Effector CD8-positive, alpha-beta T cell (primary cell): ENCODE measurements at regions not wholly inside any gene's neighbourhood (a gene's known extent, or its start where the extent isn't known, plus 50 kb on each side); places are given as distances from the start of the nearest gene placed in this dataset.
"Not testable (repeated sequence)": the region's sequence is repeated elsewhere in the genome, so short reads cannot be mapped to it uniquely, and the experiment has no call there.

ENCODE experiments used
- DNase-seq: peaks from one replicate; lab custom pipeline; 2025; lab: John Stamatoyannopoulos, UW

GRCh38 chr2:180927030-180927686 lies 53.2 kb upstream of the UBE2E3 start:
- DNase-seq, result no peak

GRCh38 chr2:180925700-180926099 lies 54.7 kb upstream of the UBE2E3 start:
- no peak for DNase-seq

DNA sequence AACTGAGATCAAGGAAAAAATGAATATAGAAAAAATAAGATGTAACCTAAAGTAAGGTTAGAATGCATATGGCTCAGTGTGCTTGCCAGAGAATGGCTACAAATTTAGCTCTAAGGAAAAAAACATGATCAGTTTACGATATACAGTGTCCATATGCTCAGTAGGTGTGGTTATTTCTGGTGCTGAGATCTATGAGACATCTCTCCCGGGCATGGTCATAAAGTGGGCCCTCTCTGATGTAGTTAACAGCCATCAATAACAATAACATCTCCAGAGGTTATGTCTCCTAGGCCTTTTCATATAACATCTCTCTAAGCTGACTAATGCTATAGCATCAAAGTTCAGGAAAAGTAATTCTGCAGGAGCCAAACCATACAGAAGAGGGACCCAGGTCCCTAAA lies 56.3 kb upstream of the UBE2E3 start:
- no peak for DNase-seq

DNA sequence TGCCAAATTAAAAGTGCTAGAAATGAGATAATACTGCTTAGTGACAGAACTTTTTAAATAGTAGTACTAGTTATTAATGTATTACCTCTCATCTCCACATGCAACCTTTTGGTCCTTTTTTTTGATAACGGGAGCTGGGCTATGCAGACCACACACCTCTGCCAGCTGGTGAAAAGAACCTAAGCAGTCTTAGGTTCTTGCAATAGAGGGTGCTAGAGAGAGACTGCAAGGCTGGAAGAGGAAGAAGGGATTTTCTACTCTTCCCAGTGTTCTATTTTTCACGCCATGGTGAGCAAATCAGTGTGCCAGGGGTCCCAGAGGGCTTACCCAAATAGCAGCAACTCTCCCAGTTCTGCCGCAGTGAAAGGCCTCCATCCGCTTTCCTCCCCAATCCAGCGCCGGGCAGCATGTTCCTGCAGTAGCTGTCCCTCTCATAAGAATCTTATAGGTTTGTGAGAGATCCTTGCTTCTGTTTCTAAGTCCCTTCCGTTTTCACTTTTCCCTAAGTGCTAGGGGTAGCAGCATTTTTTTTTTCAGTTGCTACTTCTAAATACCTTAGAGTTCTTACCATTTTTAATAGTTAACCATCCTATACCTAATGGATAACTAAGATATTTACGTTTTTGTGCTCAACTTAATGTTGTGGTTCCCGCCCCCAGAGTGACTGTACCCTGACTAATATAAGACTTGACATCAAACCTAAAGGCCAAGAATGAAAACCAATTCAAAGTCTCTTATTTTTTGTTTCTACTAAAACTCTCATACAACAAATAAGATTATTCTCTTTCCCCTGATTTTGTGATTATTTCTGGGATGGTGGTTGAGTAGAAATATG lies 69.4 kb upstream of the UBE2E3 start:
- DNase-seq, result no peak

DNA sequence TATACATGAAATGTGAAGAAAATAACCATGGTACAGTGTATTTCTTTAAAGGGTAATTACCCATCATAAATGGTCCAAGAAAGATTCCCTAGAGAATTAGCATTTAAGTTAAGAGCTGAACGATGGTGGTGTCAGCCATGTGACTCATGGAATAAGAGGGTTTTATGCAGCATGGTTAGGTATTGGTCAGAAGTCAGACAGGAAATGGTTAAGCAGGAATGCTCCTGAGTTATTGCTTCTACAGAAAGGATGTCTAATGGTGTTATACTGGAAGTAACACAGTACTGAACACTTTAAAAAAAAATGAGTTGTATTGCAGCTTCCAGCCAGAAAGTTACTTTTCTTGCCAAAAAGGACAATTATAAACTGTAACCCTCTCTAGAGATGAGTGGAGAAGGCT lies 72.7 kb upstream of the UBE2E3 start:
- DNase-seq, result no peak

GRCh38 chr2:180905461-180905860 lies 74.9 kb upstream of the UBE2E3 start:
- DNase-seq, result no peak

GRCh38 chr2:180905002-180905401 lies 75.4 kb upstream of the UBE2E3 start:
- DNase-seq, result no peak

DNA sequence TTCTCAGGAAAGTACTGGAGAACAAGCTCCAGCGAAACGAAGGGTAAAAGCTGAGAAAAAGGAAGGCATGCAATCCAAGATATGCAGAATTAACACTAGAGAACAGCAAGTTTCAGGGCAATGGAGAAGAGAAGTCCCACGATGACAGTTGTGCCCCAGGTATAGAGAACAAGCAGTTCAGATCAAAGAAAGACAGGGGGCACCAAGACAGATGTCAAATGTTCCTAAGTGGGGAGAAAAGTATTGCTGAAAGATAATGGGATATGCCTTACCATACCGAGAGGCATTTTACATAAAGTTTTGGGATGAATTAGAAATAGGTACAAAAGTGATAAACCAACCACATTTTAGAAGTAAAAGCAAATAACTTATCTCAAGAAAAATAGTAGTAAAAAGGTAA lies 79.1 kb upstream of the UBE2E3 start:
- DNase-seq, result no peak

DNA sequence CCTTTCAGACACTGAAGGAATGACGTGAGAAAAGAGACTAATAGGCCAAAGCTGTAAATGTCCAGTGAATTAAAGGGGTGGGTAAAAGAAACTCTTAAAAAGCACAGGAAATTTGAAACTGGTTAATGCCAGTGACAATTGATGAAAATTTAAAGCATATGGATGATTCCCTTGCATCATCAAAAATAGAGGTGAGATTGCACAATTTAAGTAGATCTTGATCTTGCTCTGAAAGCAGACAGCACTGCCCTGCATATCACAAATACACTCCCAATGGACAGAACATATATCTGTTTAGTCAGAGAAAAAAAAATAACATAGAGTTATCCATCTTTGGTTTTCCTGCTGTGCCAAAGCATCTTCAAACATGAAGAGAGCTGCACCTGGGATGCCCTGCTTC lies 86.7 kb upstream of the UBE2E3 start:
- no peak for DNase-seq

- DNase-seq, result no peak
Observed at GRCh38 chr2:180892091-180892490, 88.3 kb upstream of the UBE2E3 start.

DNA sequence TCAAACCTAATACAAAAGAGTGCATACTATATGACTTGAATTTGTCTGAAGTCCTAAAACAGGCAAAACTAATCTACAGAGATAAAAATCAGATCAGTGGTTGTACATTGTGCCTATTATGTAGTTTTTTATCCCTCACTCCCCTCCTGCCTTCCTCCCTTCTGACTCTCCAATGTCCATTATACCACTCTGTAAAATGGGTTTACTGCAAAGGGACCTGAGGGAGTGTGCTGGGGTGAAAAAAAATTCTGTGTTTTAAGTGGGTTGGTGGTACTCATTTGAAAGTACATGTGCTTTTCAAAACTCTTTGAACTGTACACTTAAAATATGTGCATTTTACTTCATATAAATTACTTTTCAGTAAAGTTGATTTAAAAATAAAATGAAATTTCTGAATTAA lies 89.0 kb upstream of the UBE2E3 start:
- DNase-seq, result no peak

DNA sequence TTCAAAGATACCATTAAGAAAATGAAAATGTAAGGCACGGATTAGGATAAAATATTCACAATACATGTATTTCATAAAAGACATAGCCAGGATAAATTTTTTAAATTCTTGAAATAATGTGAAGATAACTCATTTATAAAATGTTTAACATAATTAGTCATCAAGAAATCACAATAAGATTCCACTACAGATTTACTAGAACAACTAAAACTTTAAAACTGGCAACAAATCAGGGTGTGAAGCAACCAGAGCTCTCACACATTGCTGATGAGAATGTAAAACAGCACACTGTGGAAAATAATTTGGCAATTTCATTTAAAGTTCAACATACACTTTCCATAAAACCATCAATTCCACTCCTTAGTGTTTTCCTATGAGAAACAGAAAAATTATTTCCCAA lies 89.6 kb upstream of the UBE2E3 start:
- DNase-seq, result no peak

DNA sequence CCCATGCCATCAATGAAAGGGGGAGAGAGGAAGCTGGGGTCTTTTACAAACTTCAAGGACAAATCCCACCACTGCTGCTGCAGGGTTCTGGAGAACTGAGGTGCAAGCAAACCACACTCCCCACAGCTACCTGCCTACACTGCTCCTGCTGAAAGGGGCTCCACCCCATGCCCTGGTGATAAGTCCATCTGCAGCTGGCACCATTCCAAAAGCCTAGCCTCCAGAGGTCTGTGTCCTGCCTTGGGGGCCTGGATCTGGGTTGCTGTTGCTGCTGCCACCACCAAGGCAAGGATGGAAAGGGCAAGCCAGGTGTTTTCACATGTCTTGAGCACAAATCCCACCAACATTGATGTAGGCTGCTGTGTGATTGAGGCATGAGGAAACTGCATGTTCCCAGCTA lies 97.4 kb upstream of the UBE2E3 start:
- no peak for DNase-seq

DNA sequence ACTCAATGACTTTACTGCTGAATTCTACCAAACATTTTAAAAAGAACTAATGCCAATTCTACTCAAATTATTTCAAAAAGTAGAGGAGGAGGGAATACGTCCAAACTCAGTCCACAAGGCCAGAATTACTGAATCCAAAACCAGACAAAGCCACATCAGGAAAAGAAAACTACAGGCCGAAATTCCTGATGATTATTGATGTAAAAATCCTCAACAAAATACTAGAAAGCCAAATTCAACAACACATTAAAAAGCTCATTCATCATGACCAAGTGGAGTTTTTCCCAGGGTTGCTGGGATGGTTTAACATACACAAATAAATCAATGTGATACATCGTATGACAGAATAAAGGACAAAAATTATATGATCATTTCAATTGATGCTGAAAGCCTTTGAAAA lies 103.9 kb upstream of the UBE2E3 start:
- no peak for DNase-seq

GRCh38 chr2:180873219-180873618 lies 107.2 kb upstream of the UBE2E3 start:
- no peak for DNase-seq

GRCh38 chr2:180872781-180873180 lies 107.6 kb upstream of the UBE2E3 start:
- not testable (repeated sequence) for DNase-seq

GRCh38 chr2:180872255-180872654 lies 108.2 kb upstream of the UBE2E3 start:
- no peak for DNase-seq

DNA sequence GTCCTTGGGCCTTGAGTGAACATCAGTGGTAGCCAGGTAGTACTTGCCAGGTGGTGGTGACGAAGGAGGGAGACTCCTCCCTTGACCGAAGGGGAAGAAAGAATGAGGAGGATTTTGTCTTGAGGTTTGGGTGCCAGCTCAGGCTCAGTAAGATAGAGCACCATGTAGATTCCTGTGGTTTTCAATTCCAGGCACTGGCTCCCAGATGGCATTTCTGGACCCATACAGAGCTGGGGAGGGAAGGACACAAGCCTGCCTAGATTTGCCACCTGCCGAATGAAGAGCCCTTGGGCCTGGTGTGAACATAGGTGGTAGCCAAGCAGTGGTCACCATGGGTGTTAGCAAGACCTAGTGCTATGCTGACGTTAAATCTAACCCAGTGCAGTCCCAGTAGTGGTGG lies 108.8 kb upstream of the UBE2E3 start:
- DNase-seq, result no peak

GRCh38 chr2:180849851-180850250 lies 130.6 kb upstream of the UBE2E3 start:
- DNase-seq, result no peak

- no peak for DNase-seq
Observed at GRCh38 chr2:180848393-180848792, 132.0 kb upstream of the UBE2E3 start.

DNA sequence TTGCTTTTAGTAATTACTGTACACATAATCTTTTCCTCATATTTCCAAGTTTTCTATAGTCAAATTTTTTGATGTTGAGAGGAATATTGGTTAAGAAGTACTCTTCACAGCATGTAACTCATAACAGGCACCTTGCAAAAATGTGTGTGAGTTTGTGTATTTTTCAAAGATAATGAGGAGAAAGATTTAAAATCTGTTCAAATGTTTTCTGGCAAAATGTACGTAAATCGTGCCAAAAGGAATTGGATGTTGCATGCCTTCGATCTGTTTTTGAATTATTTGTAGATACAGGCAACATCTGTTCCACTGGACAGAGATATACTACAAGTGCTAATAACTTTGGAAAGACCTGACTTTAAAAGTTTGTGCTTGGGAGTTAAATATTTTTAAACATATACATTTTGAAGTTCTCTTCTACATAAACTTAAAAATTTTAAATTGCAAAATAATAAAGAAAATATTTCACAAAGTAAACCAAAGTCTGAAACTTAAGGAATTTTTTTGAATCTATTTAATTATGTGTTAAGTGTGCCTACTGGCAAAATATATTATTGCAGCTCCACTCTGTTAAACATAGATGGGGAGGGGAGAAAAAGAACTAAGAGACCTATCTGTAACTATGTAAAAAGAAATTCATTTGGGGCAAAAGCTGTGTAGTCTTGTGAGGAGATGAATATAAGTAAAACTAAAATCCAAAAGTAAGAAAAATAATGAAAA lies 133.5 kb upstream of the UBE2E3 start:
- no peak for DNase-seq

DNA sequence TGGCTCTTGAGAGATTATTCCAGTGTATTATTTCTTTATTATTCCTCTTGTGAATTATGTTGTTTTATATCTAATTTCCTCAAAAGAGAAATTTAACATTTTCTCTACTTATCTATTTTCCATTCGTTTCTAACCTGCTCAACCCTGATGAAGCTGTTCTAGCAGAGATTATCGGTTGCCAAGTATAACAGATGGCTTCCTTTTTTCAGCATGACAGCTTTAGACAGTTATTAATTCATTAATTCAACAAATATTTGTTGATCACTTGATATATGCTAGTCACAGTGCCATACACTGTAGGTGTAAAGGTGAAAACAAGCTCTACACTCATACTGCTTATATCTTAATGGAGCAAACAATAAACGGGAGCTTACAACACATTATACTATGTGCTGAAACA lies 137.9 kb upstream of the UBE2E3 start:
- DNase-seq, result no peak

- no peak for DNase-seq
Observed at GRCh38 chr2:180840641-180841040, 139.8 kb upstream of the UBE2E3 start.
